Osteoblast (primary cell): ENCODE measurements at regions not wholly inside any gene's neighbourhood (a gene's known extent, or its start where the extent isn't known, plus 50 kb on each side); places are given as distances from the start of the nearest gene placed in this dataset.

ENCODE experiments used
- DNase-seq: peaks from one replicate; pipeline ENCODE4 v3.0.0; 2011; ENCODE audit warnings: low spot score, mixed read lengths; ENCODE audit not compliant: insufficient read length; ENCODE audit errors: missing footprints
- H2AFZ ChIP-seq: 2 replicates; pipeline ENCODE4 v1.6.0; 2011; ENCODE audit warnings: mild to moderate bottlenecking, low read length
- H3K27ac ChIP-seq: 2 replicates; pipeline ENCODE4 v1.5.1; 2011; ENCODE audit warnings: mild to moderate bottlenecking, low read depth, low read length, moderate library complexity
- H3K27me3 ChIP-seq: 2 replicates; pipeline ENCODE4 v1.6.0; 2012; ENCODE audit warnings: mild to moderate bottlenecking, control low read depth, inconsistent platforms, low read length, moderate library complexity; ENCODE audit not compliant: insufficient read depth
- H3K36me3 ChIP-seq: 2 replicates; pipeline ENCODE4 v1.5.1; 2011; ENCODE audit warnings: mild to moderate bottlenecking, low read length, control low read depth, moderate library complexity; ENCODE audit not compliant: insufficient read depth
- H3K4me1 ChIP-seq: 2 replicates; pipeline ENCODE4 v1.5.1; 2011; ENCODE audit warnings: mild to moderate bottlenecking, low read length, control low read depth, moderate library complexity; ENCODE audit not compliant: insufficient read depth
- H3K4me2 ChIP-seq: 2 replicates; pipeline ENCODE4 v1.6.0; 2011; ENCODE audit warnings: mild to moderate bottlenecking, low read length; ENCODE audit not compliant: insufficient read depth
- H3K4me3 ChIP-seq: fragments of 200-600 bp; sonication (generic); 3 replicates; pipeline ENCODE4 v1.5.1; 2012; ENCODE audit warnings: mild to moderate bottlenecking, low read length, inconsistent platforms; ENCODE audit not compliant: insufficient read depth
- H3K79me2 ChIP-seq: 2 replicates; pipeline ENCODE4 v1.6.0; 2012; ENCODE audit warnings: mild to moderate bottlenecking, low read length, control low read depth, inconsistent platforms; ENCODE audit not compliant: insufficient read depth
- H3K9me3 ChIP-seq: 2 replicates; pipeline ENCODE4 v1.5.1; 2011; ENCODE audit warnings: low read depth, low read length, control low read depth
- H4K20me1 ChIP-seq: 2 replicates; pipeline ENCODE4 v1.6.0; 2012; ENCODE audit warnings: mild to moderate bottlenecking, low read length, control low read depth; ENCODE audit not compliant: insufficient read depth
- TF ChIP-seq, protein P1 (sequence below): IDR thresholded peaks from 2 replicates; pipeline ENCODE4 v1.5.1; 2011; ENCODE audit warnings: mild to moderate bottlenecking, low read depth, low read length, moderate library complexity; ENCODE audit errors: extremely low read depth

DNA sequence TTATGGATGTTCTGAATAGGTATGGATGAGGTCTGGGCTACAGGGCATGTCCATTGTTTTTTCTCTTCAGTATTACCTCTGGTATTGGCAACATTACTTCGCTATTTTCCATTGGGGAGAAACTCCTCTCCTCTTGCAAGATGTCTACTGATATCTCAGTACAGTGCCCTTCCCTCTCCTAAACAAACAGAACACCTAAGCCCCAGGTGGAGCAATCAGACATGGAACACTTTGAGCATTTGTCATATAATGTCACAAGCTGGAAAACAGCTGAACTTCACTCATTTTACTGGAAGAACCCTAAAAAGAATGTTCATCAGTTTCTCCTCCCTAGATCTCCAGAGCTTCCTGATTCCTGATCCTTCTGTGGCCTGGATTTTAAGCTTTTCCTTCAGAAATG is 339.8 kb downstream of the FRK start:
- Histone ChIP-seq H3K9me3 (no peaks in the 10 kb centered on the region), H3K4me3 (no peak overlapping the region), H3K4me2 (no peak overlapping the region), H3K4me1 (no peaks in the 10 kb centered on the region), H3K36me3 (no peaks in the 10 kb centered on the region), H3K79me2 (no peaks in the 10 kb centered on the region), H3K27ac (no peak overlapping the region), H3K27me3 (no peaks in the 10 kb centered on the region), H4K20me1 (no peaks in the 10 kb centered on the region), H2AFZ (no peak overlapping the region)
- DNase-seq: no peak
- TF ChIP-seq, protein P1, sequence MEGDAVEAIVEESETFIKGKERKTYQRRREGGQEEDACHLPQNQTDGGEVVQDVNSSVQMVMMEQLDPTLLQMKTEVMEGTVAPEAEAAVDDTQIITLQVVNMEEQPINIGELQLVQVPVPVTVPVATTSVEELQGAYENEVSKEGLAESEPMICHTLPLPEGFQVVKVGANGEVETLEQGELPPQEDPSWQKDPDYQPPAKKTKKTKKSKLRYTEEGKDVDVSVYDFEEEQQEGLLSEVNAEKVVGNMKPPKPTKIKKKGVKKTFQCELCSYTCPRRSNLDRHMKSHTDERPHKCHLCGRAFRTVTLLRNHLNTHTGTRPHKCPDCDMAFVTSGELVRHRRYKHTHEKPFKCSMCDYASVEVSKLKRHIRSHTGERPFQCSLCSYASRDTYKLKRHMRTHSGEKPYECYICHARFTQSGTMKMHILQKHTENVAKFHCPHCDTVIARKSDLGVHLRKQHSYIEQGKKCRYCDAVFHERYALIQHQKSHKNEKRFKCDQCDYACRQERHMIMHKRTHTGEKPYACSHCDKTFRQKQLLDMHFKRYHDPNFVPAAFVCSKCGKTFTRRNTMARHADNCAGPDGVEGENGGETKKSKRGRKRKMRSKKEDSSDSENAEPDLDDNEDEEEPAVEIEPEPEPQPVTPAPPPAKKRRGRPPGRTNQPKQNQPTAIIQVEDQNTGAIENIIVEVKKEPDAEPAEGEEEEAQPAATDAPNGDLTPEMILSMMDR: no peak

DNA sequence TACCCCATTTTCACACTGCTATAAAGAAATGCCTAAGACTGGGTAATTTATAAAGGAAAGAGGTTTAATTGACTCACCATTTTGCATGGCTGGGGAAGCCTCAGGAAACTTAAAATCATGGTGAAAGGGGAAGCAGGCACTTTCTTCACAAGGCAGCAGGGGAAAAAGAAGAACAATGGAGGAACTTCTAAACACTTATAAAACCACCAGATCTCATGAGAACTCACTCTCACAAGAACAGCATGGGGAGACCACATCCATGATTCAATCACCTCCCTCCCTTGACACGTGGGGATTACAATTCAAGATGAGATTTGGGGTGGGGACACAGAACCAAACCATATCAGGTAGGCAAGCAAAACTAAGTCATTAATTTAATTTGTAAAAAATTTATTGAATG is 343.2 kb downstream of the FRK start:
- H4K20me1 ChIP-seq: no peaks in the 10 kb centered on the region
- H3K27ac ChIP-seq: no peak overlapping the region
- DNase-seq: no peak
- no peaks in the 10 kb centered on the region for H3K4me1 ChIP-seq
- H3K36me3 ChIP-seq: no peaks in the 10 kb centered on the region
- H3K79me2 ChIP-seq: no peaks in the 10 kb centered on the region
- H3K4me3 ChIP-seq: no peak overlapping the region
- TF ChIP-seq, protein P1: no peak
- no peak overlapping the region for H3K4me2 ChIP-seq
- no peak overlapping the region for H2AFZ ChIP-seq
- no peaks in the 10 kb centered on the region for H3K9me3 ChIP-seq
- H3K27me3 ChIP-seq: no peaks in the 10 kb centered on the region

DNA sequence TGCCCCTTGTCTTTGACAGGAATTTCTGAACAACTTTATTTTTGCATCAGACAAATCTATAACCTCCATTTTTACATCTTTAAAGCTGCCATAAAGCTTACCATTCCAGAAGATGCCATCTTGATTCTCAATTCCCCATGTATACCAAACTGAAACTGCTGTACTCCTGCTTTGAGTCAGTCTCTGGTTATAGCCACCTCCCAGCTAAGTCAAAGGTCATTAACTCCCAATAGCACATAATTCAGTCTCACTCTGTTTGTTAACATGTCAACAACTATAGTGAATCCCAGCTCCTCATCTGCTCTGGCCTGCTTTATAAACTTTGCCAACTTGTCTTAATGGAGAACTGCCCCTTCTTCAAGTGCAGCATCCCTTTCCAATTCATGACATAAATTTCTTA is 343.6 kb downstream of the FRK start:
- no peaks in the 10 kb centered on the region for H3K79me2 ChIP-seq
- TF ChIP-seq, protein P1: no peak
- H3K4me1 ChIP-seq: no peaks in the 10 kb centered on the region
- H3K27me3 ChIP-seq: no peaks in the 10 kb centered on the region
- H4K20me1 ChIP-seq: no peaks in the 10 kb centered on the region
- no peak overlapping the region for H2AFZ ChIP-seq
- H3K36me3 ChIP-seq: no peaks in the 10 kb centered on the region
- DNase-seq: no peak
- H3K4me3 ChIP-seq: no peak overlapping the region
- H3K9me3 ChIP-seq: no peaks in the 10 kb centered on the region
- no peak overlapping the region for H3K27ac ChIP-seq
- H3K4me2 ChIP-seq: no peak overlapping the region

DNA sequence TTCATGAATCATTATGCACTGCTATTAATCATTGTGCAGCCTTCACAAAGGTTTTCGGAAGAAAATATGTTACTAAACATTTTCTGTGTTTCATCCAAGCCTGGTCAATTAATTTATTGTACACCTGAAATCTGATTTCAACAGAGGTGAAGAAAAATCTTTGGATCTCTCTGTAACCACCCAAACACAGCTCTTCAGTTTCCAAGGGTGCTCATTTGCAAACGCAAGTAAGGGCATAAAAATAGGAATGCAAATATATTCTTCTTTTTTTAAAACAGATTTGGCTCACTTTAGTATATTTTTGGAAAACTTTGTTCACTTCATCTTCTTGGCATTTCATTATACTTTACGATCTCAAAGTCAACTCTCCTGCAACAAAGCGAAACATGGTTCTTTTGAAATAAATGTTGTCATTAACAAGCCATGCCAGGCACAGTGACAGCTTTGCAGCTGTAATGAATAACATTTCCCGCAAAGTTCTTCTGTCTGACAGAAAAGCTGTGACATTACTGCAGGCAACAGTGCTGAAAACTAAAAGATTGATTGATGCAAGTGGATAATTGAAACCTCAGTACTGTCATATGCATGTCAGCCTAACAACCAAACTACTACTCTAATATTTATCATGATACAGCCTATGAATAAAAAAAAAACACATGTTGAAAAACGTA is 348.3 kb downstream of the FRK start:
- Histone ChIP-seq H4K20me1 (no peaks in the 10 kb centered on the region), H3K4me2 (no peak overlapping the region), H2AFZ (no peak overlapping the region), H3K27ac (no peak overlapping the region), H3K9me3 (no peaks in the 10 kb centered on the region), H3K36me3 (no peaks in the 10 kb centered on the region), H3K79me2 (no peaks in the 10 kb centered on the region), H3K27me3 (no peaks in the 10 kb centered on the region), H3K4me3 (no peak overlapping the region), H3K4me1 (no peaks in the 10 kb centered on the region)
- no peak for DNase-seq
- TF ChIP-seq, protein P1: no peak
